ENCODE measurements at regions not wholly inside any gene's neighbourhood (a gene's known extent, or its start where the extent isn't known, plus 50 kb on each side); places are given as distances from the start of the nearest gene placed in this dataset.

DNA sequence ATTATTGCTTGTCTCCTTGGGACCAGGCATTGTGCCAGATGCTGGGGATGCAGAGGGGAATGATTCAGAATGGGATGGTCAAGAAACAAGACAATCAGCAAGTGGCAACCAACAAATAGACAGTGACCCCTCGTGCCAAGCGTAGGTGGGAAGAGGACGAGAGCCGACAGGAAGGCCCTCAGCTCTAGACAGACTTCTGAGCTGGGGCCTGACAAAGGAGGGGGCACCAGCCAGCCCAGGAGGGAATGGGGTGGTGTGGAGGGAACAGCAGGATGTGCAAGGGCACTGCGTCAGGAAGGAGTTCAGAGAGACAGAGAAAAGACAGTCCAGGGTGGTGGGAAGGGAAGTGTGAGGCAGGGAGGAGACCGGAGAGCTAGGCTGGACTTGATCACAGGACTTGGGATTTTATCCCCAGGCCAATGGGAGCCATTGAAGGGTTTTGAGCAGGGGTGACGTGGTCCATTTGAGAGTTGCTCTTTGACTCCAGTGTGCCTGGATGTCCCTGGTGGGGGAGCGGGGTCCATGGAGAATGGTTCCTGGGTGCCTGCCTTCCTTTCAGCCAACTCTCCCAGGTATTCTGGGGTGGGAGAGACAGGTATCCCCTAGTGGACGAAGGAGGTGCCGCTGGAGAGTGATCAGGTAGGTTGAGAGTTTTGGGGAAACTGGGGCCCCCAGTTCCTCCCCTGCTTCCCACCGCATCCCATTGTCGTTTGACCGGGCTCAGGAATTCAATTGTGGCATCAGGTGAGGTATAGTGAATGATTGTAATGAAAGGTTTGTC, 79.3 kb upstream of the ZNF618 start:
- no peaks in the 10 kb centered on the region for H3K4me1 ChIP-seq
- H3K27me3 ChIP-seq = no peaks in the 10 kb centered on the region
- DNase-seq = no peak
- H3K9me3 ChIP-seq = no peaks in the 10 kb centered on the region
- H3K4me3 ChIP-seq = no peak overlapping the region
- H3K27ac ChIP-seq = no peak overlapping the region
- TF ChIP-seq, protein P1, sequence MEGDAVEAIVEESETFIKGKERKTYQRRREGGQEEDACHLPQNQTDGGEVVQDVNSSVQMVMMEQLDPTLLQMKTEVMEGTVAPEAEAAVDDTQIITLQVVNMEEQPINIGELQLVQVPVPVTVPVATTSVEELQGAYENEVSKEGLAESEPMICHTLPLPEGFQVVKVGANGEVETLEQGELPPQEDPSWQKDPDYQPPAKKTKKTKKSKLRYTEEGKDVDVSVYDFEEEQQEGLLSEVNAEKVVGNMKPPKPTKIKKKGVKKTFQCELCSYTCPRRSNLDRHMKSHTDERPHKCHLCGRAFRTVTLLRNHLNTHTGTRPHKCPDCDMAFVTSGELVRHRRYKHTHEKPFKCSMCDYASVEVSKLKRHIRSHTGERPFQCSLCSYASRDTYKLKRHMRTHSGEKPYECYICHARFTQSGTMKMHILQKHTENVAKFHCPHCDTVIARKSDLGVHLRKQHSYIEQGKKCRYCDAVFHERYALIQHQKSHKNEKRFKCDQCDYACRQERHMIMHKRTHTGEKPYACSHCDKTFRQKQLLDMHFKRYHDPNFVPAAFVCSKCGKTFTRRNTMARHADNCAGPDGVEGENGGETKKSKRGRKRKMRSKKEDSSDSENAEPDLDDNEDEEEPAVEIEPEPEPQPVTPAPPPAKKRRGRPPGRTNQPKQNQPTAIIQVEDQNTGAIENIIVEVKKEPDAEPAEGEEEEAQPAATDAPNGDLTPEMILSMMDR (IDR thresholded peaks at IDR 0.05) = no peak
- H3K36me3 ChIP-seq = no peaks in the 10 kb centered on the region

DNA sequence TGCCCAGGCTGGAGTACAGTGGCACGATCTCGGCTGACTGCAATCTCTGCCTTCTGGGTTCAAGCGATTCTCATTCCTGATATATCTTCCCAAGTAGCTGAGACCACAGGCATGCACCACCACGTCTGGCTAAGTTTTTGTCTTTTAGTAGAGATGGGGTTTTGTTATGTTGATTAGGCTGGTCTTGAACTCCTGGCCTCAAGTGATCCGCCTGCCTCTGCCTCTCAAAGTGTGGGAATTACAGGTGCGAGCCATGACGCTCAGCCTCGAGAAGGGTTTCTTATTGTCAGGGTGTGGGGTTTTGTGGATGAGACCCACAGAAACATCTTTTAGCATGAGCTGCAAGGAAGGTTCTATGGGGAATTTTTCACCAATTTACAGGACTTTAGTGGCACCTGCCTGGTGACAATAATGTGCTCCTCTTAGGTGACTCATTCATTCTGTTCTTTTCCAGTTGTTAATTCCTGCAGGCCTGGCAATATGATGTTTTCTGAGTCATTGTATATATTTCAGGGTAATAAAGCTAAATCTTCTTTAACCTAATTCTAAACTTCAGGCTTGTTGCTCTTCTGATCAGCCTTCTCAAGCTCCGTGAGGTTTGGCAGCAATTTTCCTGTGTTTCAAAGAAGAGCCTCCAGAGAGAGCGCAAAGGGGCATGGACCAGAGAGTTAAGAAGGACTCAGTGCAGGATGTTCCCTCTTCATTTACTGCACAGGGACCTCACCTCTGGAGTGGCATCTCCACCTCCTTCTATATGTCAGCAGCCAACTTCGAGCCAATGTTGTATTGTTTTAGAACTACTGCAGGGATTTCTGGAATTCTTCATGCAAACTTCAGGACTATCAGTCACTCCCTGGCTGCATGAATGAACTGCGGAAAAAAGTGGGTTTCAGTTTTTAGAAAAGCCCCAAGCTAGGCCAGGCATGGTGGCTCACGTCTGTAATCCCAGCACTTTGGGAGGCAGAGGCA, 77.8 kb upstream of the ZNF618 start:
- Histone ChIP-seq H3K4me3 (no peak overlapping the region), H3K27me3 (no peaks in the 10 kb centered on the region), H3K36me3 (no peaks in the 10 kb centered on the region), H3K4me1 (no peaks in the 10 kb centered on the region), H3K9me3 (no peaks in the 10 kb centered on the region), H3K27ac (no peak overlapping the region)
- no peak for TF ChIP-seq POLR2A (IDR thresholded peaks at IDR 0.05)
- TF ChIP-seq, protein P1 (IDR thresholded peaks at IDR 0.05) = no peak
- DNase-seq = no peak

DNA sequence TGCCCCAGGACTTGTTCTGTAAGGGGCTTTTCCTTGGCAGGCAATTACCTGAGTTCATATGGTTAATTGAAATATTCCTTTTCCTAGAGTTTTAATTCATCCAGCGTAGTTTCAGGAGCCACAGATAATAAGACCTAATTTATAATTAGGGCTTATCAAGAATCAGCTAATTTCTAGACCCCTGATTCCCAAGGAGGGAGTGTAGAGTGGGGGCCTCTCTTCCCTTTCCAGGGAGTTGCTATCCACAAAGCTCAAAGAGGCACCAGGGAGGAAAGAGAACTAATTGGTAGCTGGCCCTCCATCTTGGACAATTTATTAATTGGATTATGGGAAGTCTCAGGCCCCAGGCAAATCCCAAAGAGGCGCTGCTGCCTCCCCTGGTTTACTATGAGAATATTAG, 75.8 kb upstream of the ZNF618 start:
- no peaks in the 10 kb centered on the region for H3K27me3 ChIP-seq
- TF ChIP-seq POLR2A (IDR thresholded peaks at IDR 0.05) = no peak
- TF ChIP-seq, protein P1 (IDR thresholded peaks at IDR 0.05) = no peak
- no peak for DNase-seq
- H3K27ac ChIP-seq = no peak overlapping the region
- H3K4me3 ChIP-seq = no peak overlapping the region
- no peaks in the 10 kb centered on the region for H3K9me3 ChIP-seq
- no peaks in the 10 kb centered on the region for H3K4me1 ChIP-seq
- no peaks in the 10 kb centered on the region for H3K36me3 ChIP-seq

DNA sequence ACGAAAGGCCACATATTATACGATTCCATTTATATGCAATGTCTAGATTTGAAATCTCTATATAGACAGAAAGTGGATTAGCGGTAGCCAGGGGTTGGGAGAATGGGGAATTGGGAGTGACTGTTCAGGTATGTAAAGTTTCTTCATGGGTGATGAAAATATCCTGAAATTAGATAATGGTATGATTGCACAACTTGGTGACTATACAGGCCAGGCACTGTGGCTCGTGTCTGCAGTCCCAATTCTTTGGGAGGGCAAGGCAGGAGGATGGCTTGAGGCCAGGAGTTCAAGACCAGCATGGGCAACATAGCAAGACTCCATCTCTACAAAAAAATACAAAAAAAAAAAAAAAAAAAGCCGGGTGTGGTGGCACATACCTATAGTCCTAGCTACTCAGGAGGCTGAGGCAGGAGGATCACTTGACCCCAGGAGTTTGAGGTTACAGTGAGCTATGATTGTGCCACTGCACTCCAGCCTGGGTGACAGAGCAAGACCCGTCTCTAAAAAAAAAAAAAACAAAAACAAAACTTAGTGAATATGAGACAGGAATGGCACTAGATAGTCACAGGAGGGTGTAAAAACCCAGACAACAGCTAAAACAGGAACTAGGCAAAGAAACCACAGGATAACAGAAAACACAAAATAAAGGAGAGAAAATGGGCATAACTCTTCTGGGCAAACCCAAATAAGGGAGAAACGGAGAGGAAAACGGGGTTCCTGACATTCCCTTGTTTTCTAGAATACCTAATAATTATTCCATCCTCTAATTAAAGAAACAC, 72.1 kb upstream of the ZNF618 start:
- H3K27me3 ChIP-seq = no peaks in the 10 kb centered on the region
- H3K27ac ChIP-seq = no peak overlapping the region
- no peak for DNase-seq
- H3K9me3 ChIP-seq = no peaks in the 10 kb centered on the region
- no peaks in the 10 kb centered on the region for H3K36me3 ChIP-seq
- no peak overlapping the region for H3K4me3 ChIP-seq
- H3K4me1 ChIP-seq = peaks cover 0 to 10% (median 0%) of the 10 kb centered on the region in 4 donors
- TF ChIP-seq, protein P1 (IDR thresholded peaks at IDR 0.05) = no peak
- no peak for TF ChIP-seq POLR2A (IDR thresholded peaks at IDR 0.05)

DNA sequence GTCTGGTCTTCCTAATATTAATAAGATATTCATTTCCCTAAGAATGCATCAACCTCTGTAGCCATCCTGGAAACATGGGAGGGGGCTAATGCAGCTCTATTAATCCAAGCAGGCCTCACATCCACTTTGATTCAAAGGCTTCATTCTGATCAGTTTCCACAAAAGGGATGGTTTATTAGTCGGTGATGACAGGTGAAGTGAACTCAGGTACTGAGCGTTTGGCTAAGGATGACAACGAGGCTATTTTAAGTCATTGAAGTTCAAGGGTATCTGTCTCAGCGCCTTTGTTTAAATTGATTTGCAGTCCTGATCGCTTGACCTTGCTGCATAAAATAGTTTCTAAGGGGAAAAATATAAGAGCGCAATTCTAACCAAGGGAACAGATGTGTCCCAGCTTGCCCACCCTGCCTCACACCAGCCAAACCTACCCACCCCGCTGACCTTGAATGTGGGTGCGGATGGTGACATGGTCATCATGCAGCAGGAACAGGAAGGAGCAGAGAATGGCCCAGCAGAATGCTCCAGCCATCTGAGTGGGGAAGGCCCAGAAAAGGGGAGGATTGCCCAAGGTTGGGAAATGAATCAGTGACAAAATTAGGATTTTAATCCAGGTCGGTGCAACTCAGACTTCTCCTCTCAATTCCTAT, 70.5 kb upstream of the ZNF618 start:
- Histone ChIP-seq H3K4me1 (peaks cover 0 to 10% (median 0%) of the 10 kb centered on the region in 4 donors), H3K4me3 (no peak overlapping the region), H3K27ac (no peak overlapping the region), H3K27me3 (no peaks in the 10 kb centered on the region), H3K9me3 (no peaks in the 10 kb centered on the region), H3K36me3 (no peaks in the 10 kb centered on the region)
- TF ChIP-seq POLR2A (IDR thresholded peaks at IDR 0.05) = no peak
- TF ChIP-seq, protein P1 (IDR thresholded peaks at IDR 0.05) = no peak
- DNase-seq = no peak
